Esophagus squamous epithelium (tissue), 4 donors: ENCODE measurements at regions not wholly inside any gene's neighbourhood (a gene's known extent, or its start where the extent isn't known, plus 50 kb on each side); places are given as distances from the start of the nearest gene placed in this dataset.

Experiments
- POLR2A ChIP-seq, 4 donors: fragments of 450-650 bp; IDR thresholded peaks; one replicate each; pipeline ENCODE4 v1.6.1; 2017; ENCODE audit warnings: antibody characterized with exemption in 4 of 4, mild to moderate bottlenecking in 4 of 4, moderate library complexity in 3 of 4
- TF ChIP-seq, protein P1 (sequence below), 6 experiments: fragments of 450-650 bp in 4 of 6; fragments of 200-600 bp in 2 of 6; sonication (generic) in 2 of 6; IDR thresholded peaks; one replicate each; pipeline ENCODE4 v1.5.1; 2016 to 2019; ENCODE audit warnings: antibody characterized with exemption in 6 of 6, mild to moderate bottlenecking in 4 of 6, moderate library complexity in 4 of 6

DNA sequence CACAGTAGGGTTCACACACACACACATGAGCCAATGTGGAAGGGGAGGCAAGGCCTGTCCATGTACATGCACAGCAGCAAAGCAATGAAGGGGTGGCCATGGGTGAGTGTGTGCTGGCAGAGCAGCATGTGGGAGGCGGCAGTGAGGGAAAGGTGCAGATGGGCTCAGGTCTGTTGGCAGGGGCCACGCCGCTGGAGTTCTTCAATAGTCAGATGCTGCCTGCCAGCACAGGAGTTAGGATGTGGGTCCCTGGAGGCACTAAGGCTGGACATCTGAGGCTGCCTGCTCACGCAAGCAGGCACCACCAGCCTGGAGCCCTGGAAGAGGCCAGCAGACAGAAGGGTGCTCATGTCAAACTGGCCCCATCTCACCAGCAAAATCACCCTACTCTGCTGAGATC, 1304.9 kb downstream of the DSC3 start:
- TF ChIP-seq POLR2A (IDR thresholded peaks at IDR 0.05) = no peak
- TF ChIP-seq, protein P1, sequence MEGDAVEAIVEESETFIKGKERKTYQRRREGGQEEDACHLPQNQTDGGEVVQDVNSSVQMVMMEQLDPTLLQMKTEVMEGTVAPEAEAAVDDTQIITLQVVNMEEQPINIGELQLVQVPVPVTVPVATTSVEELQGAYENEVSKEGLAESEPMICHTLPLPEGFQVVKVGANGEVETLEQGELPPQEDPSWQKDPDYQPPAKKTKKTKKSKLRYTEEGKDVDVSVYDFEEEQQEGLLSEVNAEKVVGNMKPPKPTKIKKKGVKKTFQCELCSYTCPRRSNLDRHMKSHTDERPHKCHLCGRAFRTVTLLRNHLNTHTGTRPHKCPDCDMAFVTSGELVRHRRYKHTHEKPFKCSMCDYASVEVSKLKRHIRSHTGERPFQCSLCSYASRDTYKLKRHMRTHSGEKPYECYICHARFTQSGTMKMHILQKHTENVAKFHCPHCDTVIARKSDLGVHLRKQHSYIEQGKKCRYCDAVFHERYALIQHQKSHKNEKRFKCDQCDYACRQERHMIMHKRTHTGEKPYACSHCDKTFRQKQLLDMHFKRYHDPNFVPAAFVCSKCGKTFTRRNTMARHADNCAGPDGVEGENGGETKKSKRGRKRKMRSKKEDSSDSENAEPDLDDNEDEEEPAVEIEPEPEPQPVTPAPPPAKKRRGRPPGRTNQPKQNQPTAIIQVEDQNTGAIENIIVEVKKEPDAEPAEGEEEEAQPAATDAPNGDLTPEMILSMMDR (IDR thresholded peaks at IDR 0.05) = no peak
